ENCODE measurements at regions not wholly inside any gene's neighbourhood (a gene's known extent, or its start where the extent isn't known, plus 50 kb on each side); places are given as distances from the start of the nearest gene placed in this dataset.

DNA sequence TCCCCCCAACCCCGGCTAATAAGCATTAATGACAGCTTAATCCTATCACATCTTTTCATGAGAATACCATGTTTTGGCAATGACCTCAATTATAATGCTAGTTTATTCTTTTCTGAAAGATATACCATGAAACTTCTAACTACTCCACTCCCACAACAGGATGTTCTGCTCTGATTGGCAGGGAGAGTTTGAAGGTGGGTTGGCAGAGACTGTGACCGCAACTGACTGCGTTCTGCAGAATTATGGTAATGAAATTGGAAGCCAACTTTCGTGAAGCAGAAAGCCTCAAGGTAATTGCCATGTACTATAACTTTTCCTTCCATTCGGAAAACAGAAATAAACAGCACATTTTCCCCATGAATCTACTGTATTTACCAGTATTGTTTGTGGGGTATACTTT, 288.2 kb upstream of the SEMA3D start:
- no peaks in the 10 kb centered on the region for H3K36me3 ChIP-seq (ENCODE audit: insufficient read depth, low read length)
- H3K9ac ChIP-seq (ENCODE audit: low read length), result no peak overlapping the region
- no peak overlapping the region for H3K4me2 ChIP-seq (ENCODE audit: low read length)
- H4K20me1 ChIP-seq (ENCODE audit: insufficient read depth, low read length), result no peaks in the 10 kb centered on the region
- H3K27ac ChIP-seq (ENCODE audit: low read depth, low read length, poor library complexity, severe bottlenecking), result no peak overlapping the region
- no peaks in the 10 kb centered on the region for H3K27me3 ChIP-seq (ENCODE audit: insufficient read depth, low read length)
- no peaks in the 10 kb centered on the region for H3K4me1 ChIP-seq (ENCODE audit: insufficient read depth, low read length, severe bottlenecking)
- no peaks in the 10 kb centered on the region for H3K79me2 ChIP-seq (ENCODE audit: insufficient read depth, low read length)
- H3K9me2 ChIP-seq (ENCODE audit: low read depth, low read length), result no peaks in the 10 kb centered on the region
- TF ChIP-seq EZH2 (IDR thresholded peaks at IDR 0.05; ENCODE audit: borderline replicate concordance, low read length) (no peak), CTCF (IDR thresholded peaks at IDR 0.05; ENCODE audit: low read length) (no peak)
- no peaks in the 10 kb centered on the region for H3K9me3 ChIP-seq (ENCODE audit: low read length)
- H3F3A ChIP-seq (ENCODE audit: insufficient read depth, low read length), result no peaks in the 10 kb centered on the region
- no peak overlapping the region for H2AFZ ChIP-seq (ENCODE audit: low read length)
- H3K4me3 ChIP-seq (ENCODE audit: low read depth, low read length, poor library complexity, severe bottlenecking), result no peak overlapping the region

GRCh38 chr7:85474234-85474633, 287.4 kb upstream of the SEMA3D start:
- no peak overlapping the region for H3K4me3 ChIP-seq (ENCODE audit: low read depth, low read length, poor library complexity, severe bottlenecking)
- H3K9ac ChIP-seq (ENCODE audit: low read length), result no peak overlapping the region
- no peaks in the 10 kb centered on the region for H4K20me1 ChIP-seq (ENCODE audit: insufficient read depth, low read length)
- H3F3A ChIP-seq (ENCODE audit: insufficient read depth, low read length), result no peaks in the 10 kb centered on the region
- H3K27ac ChIP-seq (ENCODE audit: low read depth, low read length, poor library complexity, severe bottlenecking), result no peak overlapping the region
- no peaks in the 10 kb centered on the region for H3K9me2 ChIP-seq (ENCODE audit: low read depth, low read length)
- no peak for TF ChIP-seq CTCF (IDR thresholded peaks at IDR 0.05; ENCODE audit: low read length)
- no peak for TF ChIP-seq EZH2 (IDR thresholded peaks at IDR 0.05; ENCODE audit: borderline replicate concordance, low read length)
- no peak overlapping the region for H2AFZ ChIP-seq (ENCODE audit: low read length)
- H3K27me3 ChIP-seq (ENCODE audit: insufficient read depth, low read length), result no peaks in the 10 kb centered on the region
- H3K4me1 ChIP-seq (ENCODE audit: insufficient read depth, low read length, severe bottlenecking), result no peaks in the 10 kb centered on the region
- no peak overlapping the region for H3K4me2 ChIP-seq (ENCODE audit: low read length)
- no peaks in the 10 kb centered on the region for H3K79me2 ChIP-seq (ENCODE audit: insufficient read depth, low read length)
- H3K9me3 ChIP-seq (ENCODE audit: low read length), result no peaks in the 10 kb centered on the region
- H3K36me3 ChIP-seq (ENCODE audit: insufficient read depth, low read length), result no peaks in the 10 kb centered on the region

DNA sequence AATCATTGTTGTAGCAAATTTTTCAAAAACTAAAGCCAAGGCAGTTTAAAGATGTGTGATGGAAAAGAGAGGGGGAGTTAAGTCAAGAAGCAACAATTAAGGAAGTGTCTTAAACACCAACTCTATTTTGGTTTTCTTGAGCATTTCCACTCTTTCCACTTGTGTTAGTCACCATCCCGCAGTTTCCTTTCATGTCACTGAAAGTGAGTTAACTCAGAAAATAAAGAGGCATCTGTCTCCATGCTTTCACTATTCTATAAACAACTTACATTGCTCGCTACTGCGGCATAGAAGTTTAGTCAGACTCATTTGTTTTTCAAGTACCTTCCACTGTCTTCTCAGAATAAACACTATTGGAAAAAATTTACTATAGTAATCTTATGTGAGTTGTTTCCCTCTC, 284.9 kb upstream of the SEMA3D start:
- Histone ChIP-seq H3K79me2 (ENCODE audit: insufficient read depth, low read length) (no peaks in the 10 kb centered on the region), H3F3A (ENCODE audit: insufficient read depth, low read length) (no peaks in the 10 kb centered on the region), H3K4me2 (ENCODE audit: low read length) (no peak overlapping the region), H3K27me3 (ENCODE audit: insufficient read depth, low read length) (no peaks in the 10 kb centered on the region), H3K9me3 (ENCODE audit: low read length) (no peaks in the 10 kb centered on the region), H2AFZ (ENCODE audit: low read length) (no peak overlapping the region), H3K4me3 (ENCODE audit: low read depth, low read length, poor library complexity, severe bottlenecking) (no peak overlapping the region), H3K9ac (ENCODE audit: low read length) (no peak overlapping the region), H3K36me3 (ENCODE audit: insufficient read depth, low read length) (no peaks in the 10 kb centered on the region), H3K9me2 (ENCODE audit: low read depth, low read length) (no peaks in the 10 kb centered on the region), H3K27ac (ENCODE audit: low read depth, low read length, poor library complexity, severe bottlenecking) (no peak overlapping the region), H4K20me1 (ENCODE audit: insufficient read depth, low read length) (no peaks in the 10 kb centered on the region), H3K4me1 (ENCODE audit: insufficient read depth, low read length, severe bottlenecking) (no peaks in the 10 kb centered on the region)
- no peak for TF ChIP-seq EZH2 (IDR thresholded peaks at IDR 0.05; ENCODE audit: borderline replicate concordance, low read length)
- TF ChIP-seq CTCF (IDR thresholded peaks at IDR 0.05; ENCODE audit: low read length), result no peak

Measured in OCI-LY1 (cell line).